Caco-2 (cell line): ENCODE measurements at regions not wholly inside any gene's neighbourhood (a gene's known extent, or its start where the extent isn't known, plus 50 kb on each side); places are given as distances from the start of the nearest gene placed in this dataset.

ENCODE experiments used
- BruUV-seq: library from RNA; stranded (reverse); fragments of 400-500 nt; replicated peaks from 2 replicates; lab custom pipeline; 2021; lab: Mats Ljungman, UMichigan
- CTCF ChIA-PET: fragments of 300-600 bp; sonication (Branson Sonifier 250); formaldehyde crosslinking; loops from one replicate; lab custom pipeline; 2022; ENCODE audit warnings: antibody characterized with exemption; lab: Charles Lee
- POLR2A ChIA-PET: fragments of 300-600 bp; sonication (Branson Sonifier 250); formaldehyde crosslinking; loops from one replicate; lab custom pipeline; 2022; ENCODE audit warnings: antibody characterized with exemption; lab: Charles Lee
- DNase-seq, 2 experiments: peaks; one replicate each; pipeline versions ENCODE4 v3.0.0 to v3.0.0-alpha.2; 2020 to 2022
- H3K27me3 ChIP-seq: replicated peaks from 2 replicates; pipeline ENCODE4 v1.6.0; 2011; ENCODE audit warnings: low read length; ENCODE audit not compliant: control insufficient read depth, insufficient read depth
- H3K36me3 ChIP-seq: 2 replicates; pipeline ENCODE4 v1.5.1; 2011; ENCODE audit warnings: low read length; ENCODE audit not compliant: control insufficient read depth, insufficient read depth
- H3K4me1 ChIP-seq: fragments of 250-450 bp; sonication (Bioruptor Pico); 2 replicates; pipeline ENCODE4 v1.5.1; 2020; ENCODE audit warnings: mild to moderate bottlenecking
- H3K4me3 ChIP-seq: 2 replicates; pipeline ENCODE4 v1.5.1; 2011; ENCODE audit warnings: low read depth, mild to moderate bottlenecking, control low read depth, low read length
- H3K9me3 ChIP-seq: fragments of 250-450 bp; sonication (Bioruptor Pico); 2 replicates; pipeline ENCODE4 v1.5.1; 2020; ENCODE audit warnings: mild to moderate bottlenecking, moderate library complexity
- H3K27ac Mint-ChIP-seq: one replicate; pipeline ENCODE4 v1.8.0; 2022; ENCODE audit warnings: mixed read lengths; ENCODE audit not compliant: unreplicated experiment
- H3K27me3 Mint-ChIP-seq: one replicate; pipeline ENCODE4 v1.8.0; 2022; ENCODE audit warnings: mixed read lengths; ENCODE audit not compliant: insufficient read depth, unreplicated experiment
- H3K36me3 Mint-ChIP-seq: one replicate; pipeline ENCODE4 v1.8.0; 2022; ENCODE audit warnings: mild to moderate bottlenecking, mixed read lengths; ENCODE audit not compliant: insufficient read depth, unreplicated experiment
- H3K4me1 Mint-ChIP-seq: one replicate; pipeline ENCODE4 v1.8.0; 2022; ENCODE audit warnings: low read depth, mixed read lengths; ENCODE audit not compliant: unreplicated experiment
- H3K4me3 Mint-ChIP-seq: one replicate; pipeline ENCODE4 v1.8.0; 2022; ENCODE audit warnings: mild to moderate bottlenecking, moderate library complexity, mixed read lengths; ENCODE audit not compliant: unreplicated experiment
- H3K9me3 Mint-ChIP-seq: one replicate; pipeline ENCODE4 v1.8.0; 2022; ENCODE audit warnings: mixed read lengths; ENCODE audit not compliant: unreplicated experiment
- CTCF ChIP-seq, 2 experiments: fragments of 200-600 bp in 1 of 2; IDR thresholded peaks; 1 replicate in 1 of 2; 2 replicates in 1 of 2; pipeline versions ENCODE4 v1.5.1 to v1.8.0; 2011 to 2022; ENCODE audit warnings: antibody characterized with exemption in 1 of 2, control low read depth in 1 of 2, inconsistent platforms in 1 of 2, low read depth in 1 of 2, low read length in 1 of 2, mild to moderate bottlenecking in 1 of 2, moderate library complexity in 1 of 2; ENCODE audit not compliant: insufficient read depth in 1 of 2, severe bottlenecking in 1 of 2, unreplicated experiment in 1 of 2
- intact Hi-C: fragments of 100-400 bp; cut with micrococcal nuclease; formaldehyde crosslinking; loops from one replicate; pipeline ENCODE4 v1.10.0; 2022; ENCODE audit not compliant: unreplicated experiment

DNA sequence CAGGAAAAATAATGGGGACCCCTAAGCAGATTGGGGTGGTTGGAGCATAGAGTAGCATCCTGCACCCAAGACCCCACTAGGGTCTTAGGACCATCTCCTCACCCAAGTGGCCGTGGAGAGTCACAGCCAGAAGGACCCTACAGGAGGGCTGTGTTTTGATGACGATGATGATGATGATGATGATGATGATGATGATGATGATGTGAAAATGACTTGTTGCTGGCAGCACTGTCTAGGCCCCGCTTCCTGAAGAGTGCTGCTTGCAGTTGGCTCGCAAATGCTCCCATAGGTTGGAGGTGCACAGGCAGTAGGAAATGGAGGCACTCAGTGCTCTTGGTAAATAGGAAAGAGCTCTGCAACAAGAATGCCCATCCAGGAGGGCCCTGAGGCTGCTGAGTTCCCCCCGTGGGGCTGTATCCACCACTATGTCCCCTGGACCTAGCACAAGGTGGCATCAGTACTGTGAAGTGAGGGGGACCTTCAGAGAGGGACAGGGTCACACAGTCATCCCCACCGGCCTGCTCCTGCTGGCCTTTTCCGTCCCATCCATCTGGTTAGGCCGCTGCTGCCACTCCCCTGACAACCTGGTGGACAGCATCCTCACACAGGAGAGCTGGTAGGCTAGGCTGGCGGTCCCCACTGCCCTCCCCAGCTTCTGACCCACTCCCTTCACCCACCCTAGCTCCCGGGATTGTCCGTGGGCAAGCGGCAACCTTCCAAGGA is 139.6 kb downstream of the FOXD2 start:
- no peaks in the 10 kb centered on the region for H3K36me3 ChIP-seq

DNA sequence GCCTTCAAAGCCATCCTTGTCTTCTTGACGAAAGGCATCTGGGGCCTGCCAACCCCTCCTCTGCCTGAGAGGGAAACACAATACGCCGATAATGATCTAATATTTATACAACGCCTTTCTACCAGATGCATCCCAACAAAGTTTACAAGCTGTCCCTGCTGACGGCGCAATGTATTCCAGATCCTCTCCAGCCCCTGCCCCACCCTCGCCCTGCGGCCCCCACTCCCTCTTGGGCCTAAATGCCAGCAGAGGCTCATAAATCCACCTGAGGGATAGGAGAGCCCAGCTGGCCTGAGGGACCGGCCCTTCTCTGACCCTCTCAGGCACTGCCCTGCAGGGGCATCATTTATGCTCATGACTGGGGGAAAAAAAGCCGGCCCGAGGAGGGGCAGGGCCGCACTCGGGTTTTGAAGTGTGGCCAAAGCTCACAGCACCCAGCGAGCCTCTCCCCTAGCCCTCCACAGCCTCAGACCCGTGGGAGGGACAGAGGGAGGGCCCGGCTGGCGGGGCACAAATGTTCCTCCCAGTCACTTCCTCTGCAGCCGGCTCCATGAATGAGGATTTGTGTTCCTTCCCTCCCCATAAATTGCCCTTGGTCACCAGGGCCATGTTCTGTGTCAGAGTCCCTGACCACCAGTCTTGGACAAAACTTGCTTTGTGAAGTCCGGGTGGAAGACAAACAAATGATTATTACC is 140.3 kb downstream of the FOXD2 start:
- Mint-ChIP-seq H3K27ac (no peak overlapping the region), H3K27me3 (no peaks in the 10 kb centered on the region), H3K4me1 (no peaks in the 10 kb centered on the region), H3K9me3 (no peaks in the 10 kb centered on the region), H3K4me3 (no peak overlapping the region), H3K36me3 (no peaks in the 10 kb centered on the region)
- Histone ChIP-seq H3K4me3 (no peak overlapping the region), H3K9me3 (no peaks in the 10 kb centered on the region), H3K27me3 (no peaks in the 10 kb centered on the region), H3K4me1 (no peaks in the 10 kb centered on the region), H3K36me3 (no peaks in the 10 kb centered on the region)
- no TSS peak for BruUV-seq
- intact Hi-C loops: no loop called here
- POLR2A ChIA-PET: no interaction called here
- DNase-seq: peak in 1 of 2 experiments; percentile 61
- CTCF ChIA-PET: no interaction called here
- no peak for TF ChIP-seq CTCF (IDR thresholded peaks at IDR 0.05; ENCODE audit: insufficient read depth in 1 of 2, low read depth in 1 of 2, low read length in 1 of 2, severe bottlenecking in 1 of 2, unreplicated experiment in 1 of 2)

More for the DNA sequence above, 139.6 kb downstream of the FOXD2 start:
- H3K4me1 ChIP-seq: no peaks in the 10 kb centered on the region
- no peaks in the 10 kb centered on the region for H3K9me3 ChIP-seq
- intact Hi-C loops: no loop called here
- no peaks in the 10 kb centered on the region for H3K4me1 Mint-ChIP-seq
- no peak for TF ChIP-seq CTCF (IDR thresholded peaks at IDR 0.05; ENCODE audit: insufficient read depth in 1 of 2, low read depth in 1 of 2, low read length in 1 of 2, severe bottlenecking in 1 of 2, unreplicated experiment in 1 of 2)
- no peak for DNase-seq
- no peak overlapping the region for H3K4me3 ChIP-seq
- H3K4me3 Mint-ChIP-seq: no peak overlapping the region
- BruUV-seq: no TSS peak
- no peaks in the 10 kb centered on the region for H3K9me3 Mint-ChIP-seq
- H3K27ac Mint-ChIP-seq: no peak overlapping the region
- no peaks in the 10 kb centered on the region for H3K27me3 ChIP-seq
- CTCF ChIA-PET: no interaction called here
- H3K36me3 Mint-ChIP-seq: no peaks in the 10 kb centered on the region
- H3K27me3 Mint-ChIP-seq: no peaks in the 10 kb centered on the region
- POLR2A ChIA-PET: no interaction called here

- Mint-ChIP-seq H3K9me3 (no peaks in the 10 kb centered on the region), H3K36me3 (no peaks in the 10 kb centered on the region), H3K27ac (no peak overlapping the region), H3K4me1 (no peaks in the 10 kb centered on the region), H3K27me3 (peaks cover 2% of the 10 kb centered on the region), H3K4me3 (no peak overlapping the region)
- POLR2A ChIA-PET: no interaction called here
- no peaks in the 10 kb centered on the region for H3K4me1 ChIP-seq
- CTCF ChIA-PET: interaction anchor here (0.6 to 1.5 kb wide), 2 partner anchors 141 to 259 kb away, joined by 3 read pairs; partner anchors contain the start of gene FOXD2
- no peak for DNase-seq
- TF ChIP-seq CTCF (IDR thresholded peaks at IDR 0.05; ENCODE audit: insufficient read depth in 1 of 2, low read depth in 1 of 2, low read length in 1 of 2, severe bottlenecking in 1 of 2, unreplicated experiment in 1 of 2): no peak
- no TSS peak for BruUV-seq
- no peaks in the 10 kb centered on the region for H3K36me3 ChIP-seq
- intact Hi-C loops: no loop called here
- H3K4me3 ChIP-seq: no peak overlapping the region
- H3K9me3 ChIP-seq: no peaks in the 10 kb centered on the region
- no peaks in the 10 kb centered on the region for H3K27me3 ChIP-seq
These were observed 141.0 kb downstream of the FOXD2 start for GRCh38 chr1:47578721-47579419.
